HuH-7 (cell line): ENCODE measurements at regions not wholly inside any gene's neighbourhood (a gene's known extent, or its start where the extent isn't known, plus 50 kb on each side); places are given as distances from the start of the nearest gene placed in this dataset.

ENCODE experiments used
- DNase-seq: peaks from one replicate; pipeline ENCODE4 v3.0.0; 2011; ENCODE audit warnings: low spot score

- DNase-seq, result no peak
Measured at GRCh38 chr12:92223481-92223880, 77.8 kb upstream of the BTG1 start.

GRCh38 chr12:92221656-92222315 lies 76.1 kb upstream of the BTG1 start:
- no peak for DNase-seq

- DNase-seq, result no peak
Measured at GRCh38 chr12:92218394-92219077, 72.9 kb upstream of the BTG1 start.

- DNase-seq, result no peak
Measured at GRCh38 chr12:92216092-92216491, 70.4 kb upstream of the BTG1 start.

GRCh38 chr12:92215358-92215757 lies 69.7 kb upstream of the BTG1 start:
- DNase-seq, result no peak

- DNase-seq, result no peak
Measured at GRCh38 chr12:92213166-92213565, 67.5 kb upstream of the BTG1 start.

- no peak for DNase-seq
Measured at GRCh38 chr12:92210071-92210470, 64.4 kb upstream of the BTG1 start.

GRCh38 chr12:92208613-92209121 lies 63.0 kb upstream of the BTG1 start:
- DNase-seq, result no peak

- DNase-seq, result no peak
Measured at GRCh38 chr12:92206596-92206995, 61.0 kb upstream of the BTG1 start.

- no peak for DNase-seq
Measured at GRCh38 chr12:92206011-92206410, 60.4 kb upstream of the BTG1 start.

GRCh38 chr12:92199819-92200576 lies 54.4 kb upstream of the BTG1 start:
- no peak for DNase-seq

- DNase-seq, result no peak
Measured at GRCh38 chr12:92197815-92198214, 52.2 kb upstream of the BTG1 start.

- no peak for DNase-seq
Measured at GRCh38 chr12:92196368-92196767, 50.7 kb upstream of the BTG1 start.
